ENCODE measurements at regions not wholly inside any gene's neighbourhood (a gene's known extent, or its start where the extent isn't known, plus 50 kb on each side); places are given as distances from the start of the nearest gene placed in this dataset.

DNA sequence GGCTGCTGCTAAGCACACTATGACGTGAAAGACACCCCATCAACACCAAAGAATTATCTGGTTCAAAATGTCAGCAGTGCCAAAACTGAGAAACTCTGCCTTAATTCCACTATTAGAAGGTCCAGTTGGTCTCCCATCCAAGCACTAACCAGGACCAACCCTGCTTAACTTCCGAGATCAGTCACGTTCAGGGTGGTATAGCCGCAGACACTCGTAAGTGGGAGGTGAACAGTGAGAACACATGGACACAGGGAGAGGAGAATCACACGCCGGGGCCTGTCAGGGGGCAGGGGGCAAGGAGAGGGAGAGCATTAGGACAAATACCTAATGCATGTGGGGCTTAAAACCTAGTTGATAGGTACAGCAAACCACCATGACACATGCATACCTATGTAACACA is 83.4 kb downstream of the C13orf42 start:
- ATAC-seq (no peak), DNase-seq (ENCODE audit: low spot score in 2 of 2) (no peak)
- Mint-ChIP-seq H3K4me1 (no peaks in the 10 kb centered on the region), H3K4me3 (no peak overlapping the region), H3K27ac (no peak overlapping the region), H3K9me3 (no peaks in the 10 kb centered on the region), H3K36me3 (no peaks in the 10 kb centered on the region)

DNA sequence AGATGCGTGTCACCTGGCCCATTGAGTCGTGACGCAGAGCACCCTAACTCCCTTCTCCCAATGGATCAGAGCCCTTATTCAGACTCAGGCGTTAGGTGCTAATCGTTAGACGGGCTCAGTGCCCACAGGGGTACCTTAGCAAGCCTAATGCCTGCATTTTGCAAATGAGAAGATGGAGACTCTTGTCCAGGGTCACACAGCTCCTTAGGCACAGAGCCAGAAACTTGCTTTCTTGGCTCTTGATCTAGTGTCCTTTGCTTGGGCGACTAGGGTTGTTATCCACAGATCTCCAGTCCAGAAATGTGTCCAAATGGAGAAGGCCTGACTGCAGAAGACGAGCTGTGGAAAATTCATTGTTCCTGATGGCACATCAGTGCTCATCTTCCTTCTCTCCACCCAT is 85.1 kb downstream of the C13orf42 start:
- no peaks in the 10 kb centered on the region for H3K4me1 Mint-ChIP-seq
- no peaks in the 10 kb centered on the region for H3K36me3 Mint-ChIP-seq
- no peak overlapping the region for H3K4me3 Mint-ChIP-seq
- DNase-seq (ENCODE audit: low spot score in 2 of 2) (no peak), ATAC-seq (no peak)
- H3K27ac Mint-ChIP-seq: no peak overlapping the region
- H3K9me3 Mint-ChIP-seq: no peaks in the 10 kb centered on the region

- Mint-ChIP-seq H3K27ac (no peak overlapping the region), H3K9me3 (no peaks in the 10 kb centered on the region), H3K36me3 (no peaks in the 10 kb centered on the region), H3K4me3 (no peak overlapping the region), H3K4me1 (no peaks in the 10 kb centered on the region)
- no peak for ATAC-seq
- no peak for DNase-seq (ENCODE audit: low spot score in 2 of 2)
These were observed 85.7 kb downstream of the C13orf42 start for GRCh38 chr13:51025245-51025905.

GRCh38 chr13:51021811-51022210 is 89.3 kb downstream of the C13orf42 start:
- DNase-seq (ENCODE audit: low spot score in 2 of 2) (no peak), ATAC-seq (no peak)
- H3K36me3 Mint-ChIP-seq: no peaks in the 10 kb centered on the region
- no peaks in the 10 kb centered on the region for H3K9me3 Mint-ChIP-seq
- no peaks in the 10 kb centered on the region for H3K4me1 Mint-ChIP-seq
- H3K4me3 Mint-ChIP-seq: no peak overlapping the region
- no peak overlapping the region for H3K27ac Mint-ChIP-seq

- no peak for ATAC-seq
- no peak overlapping the region for H3K4me3 Mint-ChIP-seq
- no peak overlapping the region for H3K27ac Mint-ChIP-seq
- no peak for DNase-seq (ENCODE audit: low spot score in 2 of 2)
- no peaks in the 10 kb centered on the region for H3K4me1 Mint-ChIP-seq
- no peaks in the 10 kb centered on the region for H3K36me3 Mint-ChIP-seq
- no peaks in the 10 kb centered on the region for H3K9me3 Mint-ChIP-seq
These were observed 90.5 kb downstream of the C13orf42 start for GRCh38 chr13:51020600-51020999.

- no peaks in the 10 kb centered on the region for H3K4me1 Mint-ChIP-seq
- no peaks in the 10 kb centered on the region for H3K9me3 Mint-ChIP-seq
- ATAC-seq (no peak), DNase-seq (ENCODE audit: low spot score in 2 of 2) (no peak)
- H3K27ac Mint-ChIP-seq: no peak overlapping the region
- no peaks in the 10 kb centered on the region for H3K36me3 Mint-ChIP-seq
- H3K4me3 Mint-ChIP-seq: no peak overlapping the region
These were observed 92.0 kb downstream of the C13orf42 start for GRCh38 chr13:51019026-51019425.

DNA sequence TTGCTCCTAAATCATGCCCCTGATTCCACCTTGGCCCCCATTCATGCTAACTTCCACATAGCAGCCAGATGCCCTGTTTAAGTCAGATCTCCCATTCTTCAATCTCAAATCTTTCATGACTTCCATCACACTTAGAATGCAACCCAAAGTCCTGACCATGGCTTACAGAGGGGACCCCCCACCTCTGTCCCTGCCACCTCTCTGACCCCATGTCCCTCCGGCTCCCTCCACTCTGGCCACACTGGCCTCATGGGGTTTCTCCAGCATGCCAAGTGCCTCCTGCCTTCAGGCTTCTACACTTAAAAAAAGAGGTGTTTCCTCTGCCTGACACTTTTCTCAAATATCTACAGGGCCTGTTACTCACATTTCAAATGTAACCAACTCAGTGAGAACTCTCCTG is 93.6 kb downstream of the C13orf42 start:
- ATAC-seq (no peak), DNase-seq (ENCODE audit: low spot score in 2 of 2) (no peak)
- Mint-ChIP-seq H3K4me1 (no peaks in the 10 kb centered on the region), H3K27ac (no peak overlapping the region), H3K9me3 (peaks cover 4% of the 10 kb centered on the region), H3K4me3 (no peak overlapping the region), H3K36me3 (no peaks in the 10 kb centered on the region)

GRCh38 chr13:51015973-51016372 is 95.1 kb downstream of the C13orf42 start:
- no peak overlapping the region for H3K4me3 Mint-ChIP-seq
- ATAC-seq (no peak), DNase-seq (ENCODE audit: low spot score in 2 of 2) (peak in 1 of 2 donors; percentile 8)
- H3K9me3 Mint-ChIP-seq: peaks cover 4% of the 10 kb centered on the region
- H3K27ac Mint-ChIP-seq: no peak overlapping the region
- no peaks in the 10 kb centered on the region for H3K4me1 Mint-ChIP-seq
- no peaks in the 10 kb centered on the region for H3K36me3 Mint-ChIP-seq

DNA sequence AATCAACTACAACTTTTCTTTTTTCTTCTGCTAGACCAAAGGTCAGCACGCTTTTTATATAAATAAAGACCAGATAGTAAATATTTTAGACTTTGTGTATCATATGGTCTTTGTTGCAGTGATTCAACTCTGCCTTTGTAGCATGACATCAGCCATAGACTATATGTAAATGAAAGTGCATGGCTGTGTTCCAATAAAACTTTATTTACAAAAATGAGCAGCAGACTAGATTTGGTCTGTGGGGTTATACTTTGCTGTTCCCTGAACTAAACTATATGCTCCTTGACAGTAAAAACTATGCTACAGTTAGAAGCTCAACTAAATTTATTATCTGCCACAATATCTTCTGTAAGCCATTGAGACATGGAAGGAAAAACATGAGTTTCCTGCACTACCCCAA is 100.0 kb downstream of the RNASEH2B start:
- DNase-seq (ENCODE audit: low spot score in 2 of 2) (no peak), ATAC-seq (no peak)
- Mint-ChIP-seq H3K4me3 (no peak overlapping the region), H3K36me3 (no peaks in the 10 kb centered on the region), H3K27ac (no peak overlapping the region), H3K4me1 (no peaks in the 10 kb centered on the region), H3K9me3 (peaks cover 4% of the 10 kb centered on the region)

DNA sequence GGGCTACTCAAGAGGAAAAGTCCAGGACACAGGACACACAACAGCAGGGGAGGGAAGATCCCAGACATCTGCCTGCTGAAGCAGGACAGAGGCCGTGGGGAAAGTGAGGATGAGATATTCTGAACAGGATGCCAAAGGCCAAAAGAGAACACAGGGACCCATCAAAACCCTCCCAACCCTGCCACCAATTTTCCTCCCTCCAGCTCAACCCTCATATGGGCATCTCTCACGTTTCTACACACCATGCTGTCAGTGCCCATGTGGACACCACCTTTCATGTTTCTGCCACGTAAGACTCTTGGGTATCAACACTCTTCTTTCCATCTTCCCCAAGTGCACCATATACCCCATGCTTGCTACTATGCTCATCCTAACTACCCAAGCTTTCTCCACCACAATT is 97.6 kb downstream of the RNASEH2B start:
- Mint-ChIP-seq H3K4me1 (no peaks in the 10 kb centered on the region), H3K4me3 (no peak overlapping the region), H3K27ac (no peak overlapping the region), H3K9me3 (no peaks in the 10 kb centered on the region), H3K36me3 (no peaks in the 10 kb centered on the region)
- no peak for ATAC-seq
- no peak for DNase-seq (ENCODE audit: low spot score in 2 of 2)

GRCh38 chr13:51006067-51006845 is 96.7 kb downstream of the RNASEH2B start:
- no peak for ATAC-seq
- Mint-ChIP-seq H3K27ac (no peak overlapping the region), H3K36me3 (no peaks in the 10 kb centered on the region), H3K9me3 (no peaks in the 10 kb centered on the region), H3K4me1 (no peaks in the 10 kb centered on the region), H3K4me3 (no peak overlapping the region)
- DNase-seq (ENCODE audit: low spot score in 2 of 2): no peak
